Muscle layer of duodenum (tissue), 2 donors: ENCODE measurements at regions not wholly inside any gene's neighbourhood (a gene's known extent, or its start where the extent isn't known, plus 50 kb on each side); places are given as distances from the start of the nearest gene placed in this dataset.

Source experiments
- H3K27ac ChIP-seq: one replicate; pipeline ENCODE4 v1.7.0; 2013; ENCODE audit warnings: mild to moderate bottlenecking, low read length
- H3K27me3 ChIP-seq: one replicate; pipeline ENCODE4 v1.7.0; 2013; ENCODE audit warnings: low read depth, mild to moderate bottlenecking, control low read depth, low read length
- H3K36me3 ChIP-seq, 2 donors: one replicate each; pipeline ENCODE4 v1.7.0; 2013; ENCODE audit warnings: low read length in 2 of 2, control low read depth in 1 of 2, mild to moderate bottlenecking in 1 of 2; ENCODE audit not compliant: insufficient read depth in 2 of 2, control insufficient read depth in 1 of 2
- H3K4me1 ChIP-seq, 2 donors: one replicate each; pipeline ENCODE4 v1.7.0; 2013; ENCODE audit warnings: low read length in 2 of 2, mild to moderate bottlenecking in 2 of 2, control low read depth in 1 of 2, moderate library complexity in 1 of 2; ENCODE audit not compliant: insufficient read depth in 2 of 2, control insufficient read depth in 1 of 2
- H3K4me3 ChIP-seq, 2 donors: one replicate each; pipeline ENCODE4 v1.7.0; 2013; ENCODE audit warnings: low read length in 2 of 2, low read depth in 1 of 2, mild to moderate bottlenecking in 1 of 2
- H3K9me3 ChIP-seq, 2 donors: one replicate each; pipeline ENCODE4 v1.7.0; 2013; ENCODE audit warnings: low read length in 2 of 2, control low read depth in 1 of 2, mild to moderate bottlenecking in 1 of 2; ENCODE audit not compliant: control insufficient read depth in 1 of 2
- donor health status: healthy.

GRCh38 chrX:20451929-20452328 lies 185.2 kb upstream of the RPS6KA3 start:
- Histone ChIP-seq H3K27ac (no peak overlapping the region), H3K4me3 (no peak overlapping the region), H3K4me1 (no peaks in the 10 kb centered on the region), H3K9me3 (no peaks in the 10 kb centered on the region), H3K36me3 (no peaks in the 10 kb centered on the region), H3K27me3 (no peaks in the 10 kb centered on the region)

GRCh38 chrX:20445109-20445508 lies 178.4 kb upstream of the RPS6KA3 start:
- no peak overlapping the region for H3K27ac ChIP-seq

GRCh38 chrX:20442597-20442996 lies 175.9 kb upstream of the RPS6KA3 start:
- Histone ChIP-seq H3K27ac (no peak overlapping the region), H3K27me3 (no peaks in the 10 kb centered on the region), H3K9me3 (no peaks in the 10 kb centered on the region), H3K36me3 (no peaks in the 10 kb centered on the region), H3K4me3 (no peak overlapping the region), H3K4me1 (no peaks in the 10 kb centered on the region)

More at GRCh38 chrX:20445109-20445508, 178.4 kb upstream of the RPS6KA3 start:
- Histone ChIP-seq H3K4me1 (no peaks in the 10 kb centered on the region), H3K36me3 (no peaks in the 10 kb centered on the region), H3K27me3 (no peaks in the 10 kb centered on the region), H3K9me3 (no peaks in the 10 kb centered on the region), H3K4me3 (no peak overlapping the region)

GRCh38 chrX:20441123-20441522 lies 174.4 kb upstream of the RPS6KA3 start:
- Histone ChIP-seq H3K27ac (no peak overlapping the region), H3K4me3 (no peak overlapping the region), H3K4me1 (no peaks in the 10 kb centered on the region), H3K9me3 (no peaks in the 10 kb centered on the region), H3K36me3 (no peaks in the 10 kb centered on the region), H3K27me3 (no peaks in the 10 kb centered on the region)

GRCh38 chrX:20438871-20439526 lies 172.3 kb upstream of the RPS6KA3 start:
- H3K27ac ChIP-seq = no peak overlapping the region
- no peaks in the 10 kb centered on the region for H3K4me1 ChIP-seq

DNA sequence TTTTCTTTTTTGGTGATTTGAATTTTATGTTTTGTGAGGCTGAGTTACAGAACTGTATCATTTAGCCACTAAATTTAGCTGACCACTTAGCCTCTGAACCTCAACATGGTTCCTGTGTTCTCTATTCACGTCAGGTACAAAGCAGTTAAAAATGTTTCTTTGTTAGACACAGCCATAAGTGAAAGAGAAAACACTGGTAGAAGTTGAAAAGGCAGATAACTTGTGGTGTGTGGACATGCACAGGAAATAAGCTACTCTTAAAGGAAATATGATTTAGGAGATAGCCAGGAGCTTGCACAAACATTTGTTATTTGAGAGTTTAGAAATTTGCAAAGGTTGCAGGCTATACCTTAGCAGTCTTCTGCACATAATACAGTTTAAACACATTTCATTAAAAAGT lies 171.0 kb upstream of the RPS6KA3 start:
- H3K4me1 ChIP-seq = no peaks in the 10 kb centered on the region
- no peak overlapping the region for H3K4me3 ChIP-seq
- H3K27me3 ChIP-seq = no peaks in the 10 kb centered on the region
- no peaks in the 10 kb centered on the region for H3K36me3 ChIP-seq
- H3K9me3 ChIP-seq = no peaks in the 10 kb centered on the region
- H3K27ac ChIP-seq = no peak overlapping the region

More at GRCh38 chrX:20438871-20439526, 172.3 kb upstream of the RPS6KA3 start:
- Histone ChIP-seq H3K9me3 (no peaks in the 10 kb centered on the region), H3K36me3 (no peaks in the 10 kb centered on the region), H3K4me3 (no peak overlapping the region), H3K27me3 (no peaks in the 10 kb centered on the region)

DNA sequence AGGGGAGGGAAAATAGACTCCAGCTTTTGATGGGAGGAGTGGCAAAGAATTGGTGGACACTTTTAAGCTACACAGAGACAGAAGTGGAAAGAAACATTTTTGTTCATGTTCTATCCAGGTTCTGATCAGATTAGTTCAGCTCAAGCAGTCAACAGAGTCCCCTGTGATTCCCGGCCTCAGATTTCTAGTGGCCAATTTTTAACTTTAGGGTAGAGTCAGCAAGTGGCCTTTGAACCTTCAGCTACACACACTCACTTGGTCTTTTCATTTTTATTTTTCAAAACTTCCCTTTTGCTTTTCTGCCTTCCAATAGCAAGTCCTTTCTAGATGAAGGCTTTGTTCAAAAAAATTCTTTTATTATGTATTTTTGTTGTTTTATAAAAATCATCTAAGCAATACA lies 169.2 kb upstream of the RPS6KA3 start:
- no peaks in the 10 kb centered on the region for H3K9me3 ChIP-seq
- H3K27me3 ChIP-seq = no peaks in the 10 kb centered on the region
- H3K36me3 ChIP-seq = no peaks in the 10 kb centered on the region
- no peaks in the 10 kb centered on the region for H3K4me1 ChIP-seq
- H3K4me3 ChIP-seq = no peak overlapping the region
- H3K27ac ChIP-seq = no peak overlapping the region

GRCh38 chrX:20434986-20435385 lies 168.3 kb upstream of the RPS6KA3 start:
- Histone ChIP-seq H3K9me3 (no peaks in the 10 kb centered on the region), H3K36me3 (no peaks in the 10 kb centered on the region), H3K4me1 (no peaks in the 10 kb centered on the region), H3K27ac (no peak overlapping the region), H3K4me3 (no peak overlapping the region), H3K27me3 (no peaks in the 10 kb centered on the region)

- Histone ChIP-seq H3K9me3 (no peaks in the 10 kb centered on the region), H3K4me1 (no peaks in the 10 kb centered on the region), H3K36me3 (no peaks in the 10 kb centered on the region), H3K27me3 (no peaks in the 10 kb centered on the region), H3K27ac (no peak overlapping the region), H3K4me3 (no peak overlapping the region)
These were observed 166.7 kb upstream of the RPS6KA3 start for GRCh38 chrX:20433388-20433775.

DNA sequence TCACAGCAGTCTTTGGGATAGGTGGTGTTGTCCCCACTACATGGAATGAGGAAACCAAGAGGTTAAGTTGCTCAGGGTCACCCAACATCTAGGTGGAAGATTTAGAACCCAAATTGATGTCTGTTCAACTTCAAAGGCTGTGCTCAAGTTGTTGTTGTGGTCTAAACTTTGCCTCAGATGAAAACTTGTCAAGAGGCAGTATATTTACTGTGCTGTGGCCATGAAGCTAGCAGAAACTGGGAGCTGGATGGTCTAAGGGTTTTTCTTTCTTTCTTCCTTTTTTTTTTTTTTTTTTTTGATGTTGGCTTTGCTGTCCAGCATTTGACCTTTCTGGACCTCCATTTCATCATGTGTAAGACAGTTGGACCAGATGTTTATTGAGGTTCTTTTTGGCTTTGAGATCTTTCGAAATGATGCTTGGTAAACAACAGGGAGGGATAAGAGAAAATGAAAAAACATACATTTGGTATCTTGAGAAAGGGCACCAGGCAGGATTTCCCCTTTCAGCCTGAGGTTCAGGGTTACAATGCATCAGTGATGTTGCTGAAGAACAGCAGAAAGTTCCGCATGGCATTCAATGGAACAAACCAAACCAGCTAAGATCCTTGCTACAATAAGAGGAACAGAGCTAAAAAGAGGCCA lies 166.2 kb upstream of the RPS6KA3 start:
- H3K27me3 ChIP-seq = no peaks in the 10 kb centered on the region
- no peak overlapping the region for H3K4me3 ChIP-seq
- H3K36me3 ChIP-seq = no peaks in the 10 kb centered on the region
- no peaks in the 10 kb centered on the region for H3K4me1 ChIP-seq
- H3K9me3 ChIP-seq = no peaks in the 10 kb centered on the region
- H3K27ac ChIP-seq = no peak overlapping the region

DNA sequence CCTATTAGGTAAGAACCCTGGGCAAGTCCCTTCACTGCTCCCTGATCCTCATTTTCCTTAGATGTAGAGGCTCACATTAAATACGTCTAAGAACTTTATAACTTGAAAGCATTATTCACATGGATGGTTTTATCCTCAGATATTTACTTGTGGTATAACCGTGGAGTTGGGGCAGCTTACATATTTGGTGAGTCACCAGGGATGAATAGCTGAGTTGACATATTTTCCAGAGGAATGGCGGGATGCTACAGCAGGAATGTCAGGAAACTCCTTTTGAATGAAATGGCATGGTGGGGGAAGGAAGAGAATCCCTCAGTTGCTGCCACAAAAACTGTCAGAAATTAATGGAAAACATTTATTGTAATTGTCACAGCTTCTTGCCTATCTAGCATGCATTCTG lies 165.3 kb upstream of the RPS6KA3 start:
- H3K36me3 ChIP-seq = no peaks in the 10 kb centered on the region
- H3K27me3 ChIP-seq = no peaks in the 10 kb centered on the region
- H3K4me3 ChIP-seq = no peak overlapping the region
- no peak overlapping the region for H3K27ac ChIP-seq
- H3K9me3 ChIP-seq = no peaks in the 10 kb centered on the region
- H3K4me1 ChIP-seq = no peaks in the 10 kb centered on the region

- no peaks in the 10 kb centered on the region for H3K36me3 ChIP-seq
These were observed 164.8 kb upstream of the RPS6KA3 start for GRCh38 chrX:20431486-20431885.

More at GRCh38 chrX:20431486-20431885, 164.8 kb upstream of the RPS6KA3 start:
- no peaks in the 10 kb centered on the region for H3K9me3 ChIP-seq
- H3K4me1 ChIP-seq = no peaks in the 10 kb centered on the region
- no peaks in the 10 kb centered on the region for H3K27me3 ChIP-seq
- no peak overlapping the region for H3K4me3 ChIP-seq
- H3K27ac ChIP-seq = no peak overlapping the region
